GM12878 (cell line): ENCODE measurements at regions not wholly inside any gene's neighbourhood (a gene's known extent, or its start where the extent isn't known, plus 50 kb on each side); places are given as distances from the start of the nearest gene placed in this dataset.

Source experiments
- CHD2 ChIP-seq: IDR thresholded peaks from 2 replicates; pipeline ENCODE4 v1.6.1; 2011; ENCODE audit warnings: low read depth, low read length, improper control_type of control experiment, borderline replicate concordance
- POLR2A ChIP-seq: IDR thresholded peaks from 2 replicates; pipeline ENCODE4 v1.6.1; 2011; ENCODE audit warnings: low read depth, mild to moderate bottlenecking, low read length
- POLR2AphosphoS5 ChIP-seq: IDR thresholded peaks from 2 replicates; pipeline ENCODE4 v1.6.1; 2011; ENCODE audit warnings: mild to moderate bottlenecking, low read length, inconsistent platforms
- SUPT20H ChIP-seq: IDR thresholded peaks from 2 replicates; pipeline ENCODE4 v1.6.1; 2011; ENCODE audit warnings: low read depth, mild to moderate bottlenecking, low read length, moderate library complexity, borderline replicate concordance; ENCODE audit not compliant: control insufficient read depth
- TCF7 ChIP-seq: IDR thresholded peaks from 2 replicates; pipeline ENCODE4 v1.6.1; 2014; ENCODE audit warnings: antibody characterized with exemption, borderline replicate concordance
- TF ChIP-seq, protein P1 (sequence below), 3 experiments: IDR thresholded peaks in 2 of 3; conservative IDR thresholded peaks in 1 of 3; 2 replicates each; pipeline ENCODE4 v1.5.1; 2011; ENCODE audit warnings: low read depth in 3 of 3, low read length in 3 of 3, mild to moderate bottlenecking in 3 of 3, control low read depth in 2 of 3, moderate library complexity in 2 of 3, inconsistent platforms in 1 of 3, mixed read lengths in 1 of 3; ENCODE audit not compliant: control insufficient read depth in 2 of 3, insufficient read depth in 1 of 3; ENCODE audit errors: extremely low read depth in 1 of 3
- TF ChIP-seq, protein P2 (sequence below): IDR thresholded peaks from 2 replicates; pipeline ENCODE4 v1.6.1; 2012; ENCODE audit warnings: low read depth, low read length, improper control_type of control experiment
- TF ChIP-seq, protein P3 (sequence below): IDR thresholded peaks from 2 replicates; pipeline ENCODE4 v1.6.1; 2011; ENCODE audit warnings: low read depth, low read length, improper control_type of control experiment, borderline replicate concordance

DNA sequence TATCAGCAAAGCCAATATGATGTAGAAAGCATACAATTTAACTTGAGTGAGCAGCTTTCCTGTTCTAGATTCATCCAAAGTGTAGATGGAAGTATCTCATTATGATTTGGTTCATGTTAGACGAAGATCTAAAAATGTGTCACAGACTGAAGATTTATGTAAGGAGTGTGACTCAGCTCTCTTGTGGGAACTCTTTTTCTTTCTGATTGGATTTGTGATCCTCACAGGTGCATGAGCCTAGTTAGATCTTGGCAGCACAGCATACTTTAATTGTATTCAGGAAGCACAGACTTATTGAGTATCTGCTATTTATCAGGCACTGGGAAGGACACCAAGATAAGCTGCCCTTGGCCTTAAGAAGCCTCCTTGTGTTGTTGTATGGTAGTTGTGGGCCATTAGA lies 147.1 kb downstream of the C11orf91 start:
- TF ChIP-seq, protein P1, sequence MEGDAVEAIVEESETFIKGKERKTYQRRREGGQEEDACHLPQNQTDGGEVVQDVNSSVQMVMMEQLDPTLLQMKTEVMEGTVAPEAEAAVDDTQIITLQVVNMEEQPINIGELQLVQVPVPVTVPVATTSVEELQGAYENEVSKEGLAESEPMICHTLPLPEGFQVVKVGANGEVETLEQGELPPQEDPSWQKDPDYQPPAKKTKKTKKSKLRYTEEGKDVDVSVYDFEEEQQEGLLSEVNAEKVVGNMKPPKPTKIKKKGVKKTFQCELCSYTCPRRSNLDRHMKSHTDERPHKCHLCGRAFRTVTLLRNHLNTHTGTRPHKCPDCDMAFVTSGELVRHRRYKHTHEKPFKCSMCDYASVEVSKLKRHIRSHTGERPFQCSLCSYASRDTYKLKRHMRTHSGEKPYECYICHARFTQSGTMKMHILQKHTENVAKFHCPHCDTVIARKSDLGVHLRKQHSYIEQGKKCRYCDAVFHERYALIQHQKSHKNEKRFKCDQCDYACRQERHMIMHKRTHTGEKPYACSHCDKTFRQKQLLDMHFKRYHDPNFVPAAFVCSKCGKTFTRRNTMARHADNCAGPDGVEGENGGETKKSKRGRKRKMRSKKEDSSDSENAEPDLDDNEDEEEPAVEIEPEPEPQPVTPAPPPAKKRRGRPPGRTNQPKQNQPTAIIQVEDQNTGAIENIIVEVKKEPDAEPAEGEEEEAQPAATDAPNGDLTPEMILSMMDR (IDR thresholded peaks at IDR 0.05 in 2 of 3, conservative IDR thresholded peaks at IDR 0.05 in 1 of 3; ENCODE audit: control insufficient read depth in 2 of 3, extremely low read depth in 1 of 3, insufficient read depth in 1 of 3, low read depth in 3 of 3, low read length in 3 of 3) = no peak
- TF ChIP-seq POLR2AphosphoS5 (no peak), POLR2A (no peak), SUPT20H (no peak), CHD2 (no peak), TCF7 (no peak)
- TF ChIP-seq, protein P2, sequence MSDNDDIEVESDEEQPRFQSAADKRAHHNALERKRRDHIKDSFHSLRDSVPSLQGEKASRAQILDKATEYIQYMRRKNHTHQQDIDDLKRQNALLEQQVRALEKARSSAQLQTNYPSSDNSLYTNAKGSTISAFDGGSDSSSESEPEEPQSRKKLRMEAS = no peak
- TF ChIP-seq, protein P3, sequence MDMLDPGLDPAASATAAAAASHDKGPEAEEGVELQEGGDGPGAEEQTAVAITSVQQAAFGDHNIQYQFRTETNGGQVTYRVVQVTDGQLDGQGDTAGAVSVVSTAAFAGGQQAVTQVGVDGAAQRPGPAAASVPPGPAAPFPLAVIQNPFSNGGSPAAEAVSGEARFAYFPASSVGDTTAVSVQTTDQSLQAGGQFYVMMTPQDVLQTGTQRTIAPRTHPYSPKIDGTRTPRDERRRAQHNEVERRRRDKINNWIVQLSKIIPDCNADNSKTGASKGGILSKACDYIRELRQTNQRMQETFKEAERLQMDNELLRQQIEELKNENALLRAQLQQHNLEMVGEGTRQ = no peak
